ENCODE measurements at regions not wholly inside any gene's neighbourhood (a gene's known extent, or its start where the extent isn't known, plus 50 kb on each side); places are given as distances from the start of the nearest gene placed in this dataset.

DNA sequence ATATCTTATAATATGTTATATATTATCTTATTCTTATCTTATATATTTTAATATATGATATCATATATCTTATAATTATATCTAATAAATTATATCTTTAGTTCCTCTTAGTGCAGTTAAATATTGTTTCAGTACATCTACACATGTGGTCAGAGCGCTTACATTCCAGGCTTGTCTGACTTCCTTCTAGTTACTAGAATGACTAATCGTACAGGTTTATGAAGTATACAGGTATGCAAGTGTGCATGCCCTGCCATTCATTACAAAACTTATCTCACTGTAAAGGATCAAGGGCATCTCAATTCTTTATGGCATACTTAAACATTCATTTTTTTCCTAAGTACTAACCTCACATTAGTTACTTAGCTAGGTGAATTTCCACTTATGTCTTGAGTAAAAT, 1278.0 kb upstream of the MAP3K7 start:
- TF ChIP-seq ZNF274 (IDR thresholded peaks at IDR 0.05; ENCODE audit: low read depth, low read length) (no peak), SUZ12 (IDR thresholded peaks at IDR 0.05; ENCODE audit: extremely low read depth, insufficient read depth, insufficient read length) (no peak)
